ENCODE measurements at regions not wholly inside any gene's neighbourhood (a gene's known extent, or its start where the extent isn't known, plus 50 kb on each side); places are given as distances from the start of the nearest gene placed in this dataset.
"Not testable (repeated sequence)": the region's sequence is repeated elsewhere in the genome, so short reads cannot be mapped to it uniquely, and the experiment has no call there.

DNA sequence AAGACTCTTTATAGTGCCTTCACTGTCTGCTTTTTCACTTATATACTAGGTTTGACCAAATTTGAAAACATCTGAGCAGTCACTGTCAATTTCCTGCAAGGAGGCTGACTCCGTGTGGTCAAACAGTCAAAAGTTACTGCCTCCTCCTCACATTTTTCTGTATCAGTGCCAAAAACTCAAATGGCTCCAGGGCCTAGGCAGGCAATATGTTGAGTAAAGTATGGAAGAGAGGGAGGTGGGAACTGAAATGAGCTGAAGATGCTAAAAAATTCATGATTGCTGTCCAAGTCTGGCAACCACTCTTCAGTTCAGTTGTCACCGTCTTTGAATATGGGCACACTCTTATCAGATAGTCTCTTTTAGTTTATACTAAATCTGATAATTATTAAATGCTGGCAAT lies 551.6 kb downstream of the CCSER2 start:
- ChIA-PET POLR2A (no interaction called here), CTCF (no interaction called here)
- no peak for DNase-seq (ENCODE audit: extremely low spot score)
- TF ChIP-seq ARNT (IDR thresholded peaks at IDR 0.05): no peak
- no peak for TF ChIP-seq CTBP1 (IDR thresholded peaks at IDR 0.05; ENCODE audit: borderline replicate concordance)
- no peak for TF ChIP-seq ELF4 (IDR thresholded peaks at IDR 0.05)
- no peak for TF ChIP-seq SUZ12 (IDR thresholded peaks at IDR 0.05)
- TF ChIP-seq HDGF (IDR thresholded peaks at IDR 0.05; ENCODE audit: borderline replicate concordance): no peak
- no peak for TF ChIP-seq FOXM1 (IDR thresholded peaks at IDR 0.05; ENCODE audit: borderline replicate concordance)
- TF ChIP-seq L3MBTL2 (conservative IDR thresholded peaks at IDR 0.05): no peak
- TF ChIP-seq, protein P1, sequence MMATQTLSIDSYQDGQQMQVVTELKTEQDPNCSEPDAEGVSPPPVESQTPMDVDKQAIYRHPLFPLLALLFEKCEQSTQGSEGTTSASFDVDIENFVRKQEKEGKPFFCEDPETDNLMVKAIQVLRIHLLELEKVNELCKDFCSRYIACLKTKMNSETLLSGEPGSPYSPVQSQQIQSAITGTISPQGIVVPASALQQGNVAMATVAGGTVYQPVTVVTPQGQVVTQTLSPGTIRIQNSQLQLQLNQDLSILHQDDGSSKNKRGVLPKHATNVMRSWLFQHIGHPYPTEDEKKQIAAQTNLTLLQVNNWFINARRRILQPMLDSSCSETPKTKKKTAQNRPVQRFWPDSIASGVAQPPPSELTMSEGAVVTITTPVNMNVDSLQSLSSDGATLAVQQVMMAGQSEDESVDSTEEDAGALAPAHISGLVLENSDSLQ (IDR thresholded peaks at IDR 0.05): no peak
- TF ChIP-seq LEF1 (IDR thresholded peaks at IDR 0.05; ENCODE audit: borderline replicate concordance): no peak
- no peak for TF ChIP-seq TARDBP (IDR thresholded peaks at IDR 0.05)
- no peak for TF ChIP-seq NFRKB (IDR thresholded peaks at IDR 0.05)
- TF ChIP-seq FOXA1 (IDR thresholded peaks at IDR 0.05): no peak
- TF ChIP-seq FOXK2 (IDR thresholded peaks at IDR 0.05): no peak
- TF ChIP-seq BHLHE40 (IDR thresholded peaks at IDR 0.05; ENCODE audit: borderline replicate concordance): no peak
- TF ChIP-seq ZNF384 (IDR thresholded peaks at IDR 0.05): no peak
- TF ChIP-seq SP1 (IDR thresholded peaks at IDR 0.05): no peak

DNA sequence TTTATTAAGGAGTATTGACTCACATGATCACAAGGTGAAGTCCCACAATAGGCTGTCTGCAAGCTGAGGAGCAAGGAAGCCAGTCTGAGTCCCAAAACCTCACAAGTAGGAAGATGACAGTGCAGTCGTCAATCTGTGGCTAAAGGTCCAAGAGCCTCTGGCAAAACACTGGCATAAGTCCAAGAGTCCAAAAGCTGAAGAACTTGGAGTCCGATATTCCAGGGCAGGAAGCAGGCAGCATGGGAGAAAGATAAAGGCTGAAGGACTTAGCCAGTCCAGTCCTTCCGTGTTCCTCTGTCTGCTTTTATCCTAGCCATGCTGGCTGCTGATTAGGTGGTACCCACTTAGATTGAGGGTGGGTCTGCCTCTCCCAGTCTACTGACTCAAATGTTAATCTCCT lies 553.3 kb downstream of the CCSER2 start:
- POLR2A ChIA-PET; DNase-seq (ENCODE audit: extremely low spot score); CTCF ChIA-PET: not testable (repeated sequence)

DNA sequence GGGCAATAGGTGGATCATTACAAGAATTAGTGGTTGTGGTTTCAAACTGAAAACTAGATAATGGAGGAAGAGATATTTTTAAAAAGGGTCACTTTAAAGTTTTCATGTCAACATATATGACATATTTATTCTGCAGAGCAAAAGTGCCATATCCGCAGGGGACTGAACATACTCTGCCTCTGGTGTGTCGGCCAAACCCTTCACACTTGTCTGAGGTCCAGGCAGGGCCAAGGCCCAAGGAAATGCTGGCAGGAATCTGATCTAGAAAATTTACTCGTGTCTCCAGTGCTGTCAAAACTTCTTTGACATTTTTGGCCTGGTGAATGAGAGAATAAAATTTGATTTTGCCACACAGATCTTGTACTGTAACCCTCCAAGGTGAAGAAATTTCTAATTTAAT lies 562.3 kb downstream of the CCSER2 start:
- POLR2A ChIA-PET: no interaction called here
- CTCF ChIA-PET: no interaction called here
- no peak for DNase-seq (ENCODE audit: extremely low spot score)
- no peak for TF ChIP-seq FOXA1 (IDR thresholded peaks at IDR 0.05)
- TF ChIP-seq SP1 (IDR thresholded peaks at IDR 0.05): no peak
- TF ChIP-seq, protein P1 (IDR thresholded peaks at IDR 0.05): no peak
- no peak for TF ChIP-seq NFRKB (IDR thresholded peaks at IDR 0.05)
- TF ChIP-seq ELF4 (IDR thresholded peaks at IDR 0.05): no peak
- no peak for TF ChIP-seq ZNF384 (IDR thresholded peaks at IDR 0.05)
- TF ChIP-seq FOXK2 (IDR thresholded peaks at IDR 0.05): no peak
- no peak for TF ChIP-seq LEF1 (IDR thresholded peaks at IDR 0.05; ENCODE audit: borderline replicate concordance)
- TF ChIP-seq ARNT (IDR thresholded peaks at IDR 0.05): no peak

DNA sequence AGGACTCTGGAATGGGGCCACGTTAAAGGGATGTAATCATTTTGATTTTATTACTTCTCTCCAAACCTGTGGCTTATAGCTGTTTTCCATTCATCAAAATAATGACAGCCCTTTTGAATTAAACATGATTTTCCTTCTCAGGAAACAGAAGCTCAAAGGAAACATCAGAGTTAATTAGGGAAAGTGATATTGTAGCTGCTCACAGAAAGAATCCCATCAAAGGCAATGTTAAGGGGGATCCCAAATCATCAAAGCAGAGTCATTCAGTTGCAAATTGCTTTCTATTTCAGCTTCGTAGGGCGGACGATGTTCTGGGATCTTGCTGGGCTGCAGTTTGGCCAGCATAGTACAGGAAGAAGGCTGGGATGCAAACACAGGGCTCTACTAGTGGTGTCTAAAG lies 563.2 kb downstream of the CCSER2 start:
- no peak for TF ChIP-seq ZNF384 (IDR thresholded peaks at IDR 0.05)
- TF ChIP-seq BHLHE40 (IDR thresholded peaks at IDR 0.05; ENCODE audit: borderline replicate concordance): no peak
- TF ChIP-seq ARNT (IDR thresholded peaks at IDR 0.05): no peak
- TF ChIP-seq NFRKB (IDR thresholded peaks at IDR 0.05): no peak
- no peak for TF ChIP-seq SUZ12 (IDR thresholded peaks at IDR 0.05)
- TF ChIP-seq, protein P1 (IDR thresholded peaks at IDR 0.05): no peak
- TF ChIP-seq ELF4 (IDR thresholded peaks at IDR 0.05): no peak
- no peak for TF ChIP-seq L3MBTL2 (conservative IDR thresholded peaks at IDR 0.05)
- no peak for TF ChIP-seq FOXA1 (IDR thresholded peaks at IDR 0.05)
- no peak for TF ChIP-seq TARDBP (IDR thresholded peaks at IDR 0.05)
- TF ChIP-seq FOXK2 (IDR thresholded peaks at IDR 0.05): no peak
- no peak for TF ChIP-seq HDGF (IDR thresholded peaks at IDR 0.05; ENCODE audit: borderline replicate concordance)
- TF ChIP-seq FOXM1 (IDR thresholded peaks at IDR 0.05; ENCODE audit: borderline replicate concordance): no peak
- no peak for TF ChIP-seq CTBP1 (IDR thresholded peaks at IDR 0.05; ENCODE audit: borderline replicate concordance)
- TF ChIP-seq LEF1 (IDR thresholded peaks at IDR 0.05; ENCODE audit: borderline replicate concordance): no peak
- TF ChIP-seq SP1 (IDR thresholded peaks at IDR 0.05): no peak
- ChIA-PET POLR2A (no interaction called here), CTCF (interaction anchor here (0.7 kb wide), 1 partner anchor 10 kb away, joined by 3 read pairs; no protein-coding TSS in a partner anchor)
- no peak for DNase-seq (ENCODE audit: extremely low spot score)

DNA sequence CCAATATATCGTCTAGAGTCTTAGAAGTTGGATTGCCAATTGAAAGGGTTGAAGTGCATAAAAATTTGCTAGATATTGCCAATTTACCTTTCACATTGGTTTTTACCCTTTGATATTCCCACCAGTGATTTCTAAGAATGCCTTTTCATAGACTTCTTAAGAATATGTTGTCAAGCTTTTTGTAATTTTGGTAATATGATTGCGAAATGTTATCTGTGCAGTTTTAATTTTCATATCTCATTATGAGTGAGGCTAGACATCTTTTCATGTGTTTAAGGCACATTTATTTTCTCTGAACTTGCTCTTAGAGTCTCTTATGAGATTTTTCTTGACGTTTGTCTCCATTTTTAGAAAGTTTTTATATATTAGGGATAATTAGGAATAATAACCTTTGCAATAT lies 567.2 kb downstream of the CCSER2 start:
- TF ChIP-seq ARNT (IDR thresholded peaks at IDR 0.05) (no peak), FOXA1 (IDR thresholded peaks at IDR 0.05) (no peak), LEF1 (IDR thresholded peaks at IDR 0.05; ENCODE audit: borderline replicate concordance) (no peak)
- POLR2A ChIA-PET: no interaction called here

DNA sequence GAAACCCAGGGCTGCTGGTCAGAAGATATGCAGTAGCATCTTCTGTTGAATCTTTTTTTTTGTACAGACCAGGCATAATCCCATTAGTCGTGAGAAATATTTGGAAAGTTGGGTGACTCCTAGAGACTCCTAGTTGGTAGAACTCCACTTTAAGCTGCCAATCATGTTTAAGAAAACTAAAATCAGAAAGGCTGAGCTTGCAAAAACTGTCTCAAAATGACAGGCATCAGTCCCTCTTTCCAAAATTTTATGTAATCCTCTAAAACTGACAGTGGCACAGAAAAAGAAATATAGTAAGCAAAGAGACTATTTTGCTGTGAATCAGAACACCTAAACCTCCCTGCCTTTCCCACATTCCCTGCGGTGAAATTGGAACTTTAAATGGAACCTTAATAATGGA lies 568.5 kb downstream of the CCSER2 start:
- CTCF ChIA-PET: no interaction called here
- POLR2A ChIA-PET: no interaction called here
- DNase-seq (ENCODE audit: extremely low spot score): no peak

More for the DNA sequence above, 567.2 kb downstream of the CCSER2 start:
- no peak for DNase-seq (ENCODE audit: extremely low spot score)
- CTCF ChIA-PET: interaction anchor here (0.6 kb wide), 1 partner anchor 93 kb away, joined by 3 read pairs; no protein-coding TSS in a partner anchor

More for the DNA sequence above, 568.5 kb downstream of the CCSER2 start:
- no peak for TF ChIP-seq SP1 (IDR thresholded peaks at IDR 0.05)
- TF ChIP-seq, protein P1 (IDR thresholded peaks at IDR 0.05): no peak
- no peak for TF ChIP-seq L3MBTL2 (conservative IDR thresholded peaks at IDR 0.05)
- TF ChIP-seq FOXA1 (IDR thresholded peaks at IDR 0.05): no peak
- TF ChIP-seq BHLHE40 (IDR thresholded peaks at IDR 0.05; ENCODE audit: borderline replicate concordance): no peak
- TF ChIP-seq TARDBP (IDR thresholded peaks at IDR 0.05): no peak
- TF ChIP-seq ARNT (IDR thresholded peaks at IDR 0.05): no peak
- no peak for TF ChIP-seq CTBP1 (IDR thresholded peaks at IDR 0.05; ENCODE audit: borderline replicate concordance)
- no peak for TF ChIP-seq FOXM1 (IDR thresholded peaks at IDR 0.05; ENCODE audit: borderline replicate concordance)
- no peak for TF ChIP-seq FOXK2 (IDR thresholded peaks at IDR 0.05)
- no peak for TF ChIP-seq HDGF (IDR thresholded peaks at IDR 0.05; ENCODE audit: borderline replicate concordance)
- TF ChIP-seq SUZ12 (IDR thresholded peaks at IDR 0.05): no peak
- TF ChIP-seq ZNF384 (IDR thresholded peaks at IDR 0.05): no peak
- TF ChIP-seq NFRKB (IDR thresholded peaks at IDR 0.05): no peak

All from HEK293T (cell line).